K562 (cell line): ENCODE measurements at regions not wholly inside any gene's neighbourhood (a gene's known extent, or its start where the extent isn't known, plus 50 kb on each side); places are given as distances from the start of the nearest gene placed in this dataset.

Experiments
- ATAC-seq: fragments of 200-7000 bp; cut with Tn5 transposase; 3 replicates; pipeline ENCODE4 v1.9.1; 2020; ENCODE audit warnings: moderate library complexity
- BruUV-seq: library from RNA; stranded (reverse); fragments of 400-500 nt; replicated peaks from 2 replicates; lab custom pipeline; 2021; lab: Mats Ljungman, UMichigan
- CTCF ChIA-PET: fragments of 300-600 bp; formaldehyde crosslinking; extraction: SDS; loops from one replicate; lab custom pipeline; 2021; ENCODE audit warnings: low intra/inter-chr PET ratio; lab: Yijun Ruan, JAX
- POLR2A ChIA-PET: fragments of 300-600, 350-650 bp; sonication (Branson Sonifier 250); formaldehyde crosslinking; extraction: SDS; loops from one replicate; lab custom pipeline; 2021; ENCODE audit warnings: antibody characterized with exemption, inconsistent platforms; lab: Yijun Ruan, JAX
- DNase-seq, 4 experiments: peaks; one replicate each; pipeline versions ENCODE4 v3.0.0 to v3.0.0-alpha.2; 2011 to 2018; ENCODE audit warnings: low spot score in 3 of 4, mixed read lengths in 3 of 4; ENCODE audit errors: extremely low read depth in 1 of 4
- FAIRE-seq: peaks from 2 replicates; lab custom pipeline; 2011; peaks lifted over from hg19 to GRCh38; lab: Jason Lieb, UNC
- H2AFZ ChIP-seq: 2 replicates; pipeline ENCODE4 v1.6.0; 2011; ENCODE audit warnings: low read depth, low read length, control low read depth, inconsistent platforms
- H3K27ac ChIP-seq: fragments of 200-600 bp; 3 replicates; pipeline ENCODE4 v1.8.0; 2011; ENCODE audit warnings: low read depth, mild to moderate bottlenecking, control low read depth, inconsistent platforms, low read length, moderate library complexity, mixed read lengths; ENCODE audit errors: extremely low read depth
- H3K27me3 ChIP-seq, 2 experiments: fragments of 300-600 bp in 1 of 2; 2 replicates in 1 of 2; 3 replicates in 1 of 2; pipeline versions ENCODE4 v1.6.0 to v1.8.0; 2011; ENCODE audit warnings: inconsistent platforms in 2 of 2, low read length in 2 of 2, mild to moderate bottlenecking in 1 of 2, mixed read lengths in 1 of 2, moderate library complexity in 1 of 2; ENCODE audit not compliant: control insufficient read depth in 2 of 2, insufficient read depth in 2 of 2
- H3K36me3 ChIP-seq: fragments of 300-600 bp; 3 replicates; pipeline ENCODE4 v1.8.0; 2011; ENCODE audit warnings: mild to moderate bottlenecking, low read length, inconsistent platforms; ENCODE audit not compliant: control insufficient read depth, insufficient read depth
- H3K4me1 ChIP-seq, 2 experiments: fragments of 200-600 bp in 1 of 2; replicated peaks in 1 of 2; 2 replicates in 1 of 2; 3 replicates in 1 of 2; pipeline versions ENCODE4 v1.5.1 to v1.8.0; 2011; ENCODE audit warnings: inconsistent platforms in 2 of 2, low read length in 2 of 2, mild to moderate bottlenecking in 1 of 2, mixed read lengths in 1 of 2, moderate library complexity in 1 of 2; ENCODE audit not compliant: control insufficient read depth in 2 of 2, insufficient read depth in 2 of 2
- H3K4me2 ChIP-seq: 2 replicates; pipeline ENCODE4 v1.6.1; 2011; ENCODE audit warnings: low read length, control low read depth, inconsistent platforms, mixed read lengths; ENCODE audit not compliant: insufficient read depth
- H3K4me3 ChIP-seq: fragments of 200-600 bp; sonication (generic), shearing (Covaris generic); 2 replicates; pipeline ENCODE4 v1.5.1; 2016; ENCODE audit warnings: control low read depth, inconsistent platforms
- H3K79me2 ChIP-seq: fragments of 200-600 bp; 3 replicates; pipeline ENCODE4 v1.8.0; 2011; ENCODE audit warnings: low read length, inconsistent platforms; ENCODE audit not compliant: control insufficient read depth, insufficient read depth
- H3K9ac ChIP-seq, 2 experiments: 2 replicates each; pipeline versions ENCODE4 v1.6.0 to v1.6.1; 2011; ENCODE audit warnings: low read depth in 2 of 2, low read length in 2 of 2, control low read depth in 1 of 2, inconsistent platforms in 1 of 2, mild to moderate bottlenecking in 1 of 2, mixed read lengths in 1 of 2; ENCODE audit not compliant: insufficient read depth in 1 of 2
- H3K9me1 ChIP-seq: one replicate; pipeline ENCODE4 v1.6.0; 2011; ENCODE audit warnings: inconsistent platforms, mild to moderate bottlenecking, low read length, moderate library complexity; ENCODE audit not compliant: control insufficient read depth, insufficient read depth
- H3K9me3 ChIP-seq: replicated peaks from 2 replicates; pipeline ENCODE4 v1.5.1; 2011; ENCODE audit warnings: low read depth, low read length, inconsistent platforms; ENCODE audit not compliant: control insufficient read depth, insufficient read depth
- H4K20me1 ChIP-seq: replicated peaks from 2 replicates; pipeline ENCODE4 v1.6.1; 2011; ENCODE audit warnings: low read length, inconsistent platforms, mixed read lengths; ENCODE audit not compliant: control insufficient read depth, insufficient read depth
- ADNP ChIP-seq: fragments of 200-800 bp; sonication (Bioruptor generic); IDR thresholded peaks from 2 replicates; pipeline ENCODE4 v1.6.1; 2016; ENCODE audit warnings: missing genetic modification characterization, missing compliant biosample characterization
- CBFA2T3 ChIP-seq: fragments of 450-650 bp; IDR thresholded peaks from 2 replicates; pipeline ENCODE4 v1.6.1; 2017
- ILF3 ChIP-seq: fragments of 450-650 bp; IDR thresholded peaks from 2 replicates; pipeline ENCODE4 v1.6.1; 2018; ENCODE audit warnings: antibody characterized with exemption, mild to moderate bottlenecking, moderate library complexity, borderline replicate concordance
- LCOR ChIP-seq: sonication (generic); formaldehyde crosslinking; IDR thresholded peaks from 2 replicates; pipeline ENCODE4 v1.8.0; 2022; ENCODE audit warnings: mild to moderate bottlenecking, missing genetic modification reagents
- MXI1 ChIP-seq: IDR thresholded peaks from 2 replicates; pipeline ENCODE4 v1.6.1; 2011; ENCODE audit warnings: low read depth, mild to moderate bottlenecking, improper control_type of control experiment, low read length
- POLR2AphosphoS2 ChIP-seq: IDR thresholded peaks from 2 replicates; pipeline ENCODE4 v1.6.1; 2012; ENCODE audit warnings: low read length, improper control_type of control experiment
- RFX5 ChIP-seq: IDR thresholded peaks from 2 replicates; pipeline ENCODE4 v1.6.1; 2011; ENCODE audit warnings: low read depth, mild to moderate bottlenecking, improper control_type of control experiment, low read length
- SRF ChIP-seq, 2 experiments: fragments of 250-450, 450-650 bp in 1 of 2; sonication (Bioruptor Pico) in 1 of 2; sonication (generic) in 1 of 2; formaldehyde crosslinking; IDR thresholded peaks; 2 replicates each; pipeline versions ENCODE4 v1.5.0 to v1.5.1; 2020 to 2022; ENCODE audit warnings: mild to moderate bottlenecking in 1 of 2, missing genetic modification reagents in 1 of 2
- SUPT5H ChIP-seq: fragments of 450-650 bp; IDR thresholded peaks from 2 replicates; pipeline ENCODE4 v1.6.1; 2016
- TEAD4 ChIP-seq, 2 experiments: sonication (generic) in 1 of 2; formaldehyde crosslinking in 1 of 2; IDR thresholded peaks; 2 replicates each; pipeline versions ENCODE4 v1.6.1 to v1.8.0; 2012 to 2022; ENCODE audit warnings: borderline replicate concordance in 1 of 2, inconsistent platforms in 1 of 2, low read length in 1 of 2, mild to moderate bottlenecking in 1 of 2, missing genetic modification reagents in 1 of 2
- ZNF780A ChIP-seq: fragments of 250-450 bp; sonication (Bioruptor Pico); IDR thresholded peaks from 2 replicates; pipeline ENCODE4 v1.5.0; 2021; ENCODE audit warnings: mild to moderate bottlenecking
- WGBS: fragments of 100-300 bp; shearing (Covaris generic); methylation state at CpG from one replicate; pipeline ENCODE4 v1.1.6; 2016; ENCODE audit warnings: low coverage, mixed read lengths; ENCODE audit not compliant: insufficient coverage; ENCODE audit errors: missing lambda C conversion rate; 5-methylcytosine and 5-hydroxymethylcytosine counted together
- in situ Hi-C: fragments of 300-500 bp; cut with MboI; formaldehyde crosslinking; loops from 4 replicates; pipeline ENCODE4 v1.15.0; 2018; ENCODE audit warnings: inconsistent platforms, mixed read lengths
- intact Hi-C: fragments of 100-400 bp; cut with micrococcal nuclease; formaldehyde crosslinking; loops from 2 replicates; pipeline ENCODE4 v1.14.2; 2022

DNA sequence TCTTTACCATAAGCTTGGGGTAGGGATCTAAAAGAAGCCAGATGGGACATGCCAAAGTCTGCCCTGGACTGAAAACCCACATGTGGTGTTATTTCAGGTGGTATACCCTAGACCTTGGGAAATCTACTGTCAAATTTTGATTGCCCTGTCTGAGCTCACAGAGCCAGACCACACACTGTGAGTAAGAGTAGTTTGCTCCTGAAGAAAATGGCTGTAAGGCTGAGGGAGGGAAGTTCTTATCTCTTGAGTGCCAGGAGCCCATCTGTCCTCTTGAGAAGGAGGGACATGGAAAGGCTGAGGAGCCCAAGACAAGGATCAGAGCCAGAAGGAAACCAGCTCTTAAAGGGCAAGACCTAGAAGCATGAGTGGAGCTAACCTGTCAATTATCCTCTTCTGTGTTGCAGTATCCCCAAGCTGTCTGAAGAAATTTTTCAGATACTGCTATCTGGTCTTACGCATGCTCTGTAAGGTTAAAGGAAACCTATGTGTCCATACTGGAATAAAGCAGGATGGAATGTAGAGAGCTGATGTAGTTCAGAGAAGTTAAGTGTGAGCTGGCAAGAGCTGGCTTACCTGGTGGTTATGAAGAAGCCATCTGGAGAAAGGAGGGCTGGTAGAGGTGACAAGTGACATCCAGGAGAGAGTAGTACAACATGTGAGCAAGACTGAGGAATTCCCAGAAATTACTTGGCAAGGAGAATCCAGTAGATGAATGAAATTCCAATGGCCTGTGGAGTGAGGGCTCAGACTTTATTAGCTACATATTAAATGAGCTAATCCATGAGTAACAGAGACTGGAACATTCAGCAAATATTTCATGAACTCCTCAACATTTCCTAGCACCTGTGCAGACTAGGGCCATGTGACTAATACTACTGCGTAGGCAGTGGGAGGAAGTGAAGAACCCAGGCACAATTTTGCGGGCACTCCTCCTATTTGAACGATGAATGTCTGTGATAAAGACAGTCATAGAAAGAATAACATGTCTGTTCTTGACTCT lies 389.1 kb upstream of the KIF2A start:
- ChIA-PET CTCF (no interaction called here), POLR2A (no interaction called here)
- Histone ChIP-seq H2AFZ (no peak overlapping the region), H4K20me1 (no peaks in the 10 kb centered on the region), H3K9ac (no peak overlapping the region), H3K4me2 (no peak overlapping the region), H3K27me3 (no peaks in the 10 kb centered on the region), H3K36me3 (no peaks in the 10 kb centered on the region), H3K9me3 (no peaks in the 10 kb centered on the region), H3K27ac (no peak overlapping the region), H3K4me3 (no peak overlapping the region), H3K79me2 (no peaks in the 10 kb centered on the region), H3K9me1 (no peaks in the 10 kb centered on the region), H3K4me1 (no peaks in the 10 kb centered on the region)
- ATAC-seq = no peak
- WGBS = 1% methylated on average over 4 of the region's 4 CpGs
- peak; percentile 51 for FAIRE-seq
- BruUV-seq = no TSS peak
- intact Hi-C loops = no loop called here
- in situ Hi-C loops = no loop called here
- DNase-seq = peak in 1 of 4 experiments; percentile 12
- no peak for TF ChIP-seq ILF3
- peak; percentile 45 for TF ChIP-seq CBFA2T3
- no peak for TF ChIP-seq ADNP (tag)
- TF ChIP-seq TEAD4 (IDR thresholded peaks at IDR 0.05; ENCODE audit: low read length) = 0 out of 2 replicates have a peak, but pooled peaks have one; percentile 11
- no peak for TF ChIP-seq TEAD4 (CRISPR knock-in tag; IDR thresholded peaks at IDR 0.05; ENCODE audit: borderline replicate concordance)
- no peak for TF ChIP-seq RFX5
- TF ChIP-seq ZNF780A (CRISPR knock-in tag) = no peak
- no peak for TF ChIP-seq SRF (CRISPR knock-in tag; IDR thresholded peaks at IDR 0.05)
- TF ChIP-seq POLR2AphosphoS2 = no peak
- no peak for TF ChIP-seq LCOR (CRISPR knock-in tag)
- no peak for TF ChIP-seq MXI1
- no peak for TF ChIP-seq SUPT5H
